HCT116 (cell line): ENCODE measurements at regions not wholly inside any gene's neighbourhood (a gene's known extent, or its start where the extent isn't known, plus 50 kb on each side); places are given as distances from the start of the nearest gene placed in this dataset.

Experiments
- ATAC-seq: fragments of 200-7000 bp; cut with Tn5 transposase; 2 replicates; pipeline ENCODE4 v1.9.1; 2020; ENCODE audit warnings: mild to moderate bottlenecking, moderate library complexity
- BruUV-seq: library from RNA; stranded (reverse); fragments of 400-500 nt; replicated peaks from 2 replicates; lab custom pipeline; 2021; lab: Mats Ljungman, UMichigan
- CTCF ChIA-PET: fragments of 300-600 bp; sonication (Branson Sonifier 250); formaldehyde crosslinking; loops from one replicate; lab custom pipeline; 2021; ENCODE audit warnings: antibody characterized with exemption; lab: Charles Lee
- POLR2A ChIA-PET: fragments of 300-600, 350-600 bp; sonication (Branson Sonifier 250); formaldehyde crosslinking; loops from one replicate; lab custom pipeline; 2021; ENCODE audit warnings: antibody characterized with exemption; lab: Charles Lee
- RAD21 ChIA-PET, 2 experiments: fragments of 300-600 bp; sonication (Branson Sonifier 250); formaldehyde crosslinking; loops; one replicate each; lab custom pipeline; 2023; ENCODE audit warnings: low total read pairs in 2 of 2; ENCODE audit not compliant: uncharacterized antibody in 2 of 2, unreplicated experiment in 2 of 2, low non-redundant PET in 1 of 2; lab: Charles Lee
- DNase-seq: peaks from one replicate; pipeline ENCODE4 v3.0.0-alpha.2; 2010; ENCODE audit warnings: low read depth, low spot score
- H2AFZ ChIP-seq: fragments of 200-600 bp; shearing (Covaris generic), sonication (generic); 2 replicates; pipeline ENCODE4 v1.6.1; 2017; ENCODE audit warnings: low read depth, mixed run types, mixed read lengths, antibody characterized with exemption, low read length; ENCODE audit not compliant: poor library complexity, severe bottlenecking
- H3K27ac ChIP-seq: 2 replicates; pipeline ENCODE4 v1.5.1; 2012; ENCODE audit warnings: low read depth, low read length
- H3K27me3 ChIP-seq: fragments of 200-600 bp; sonication (generic); 2 replicates; pipeline ENCODE4 v1.6.1; 2016; ENCODE audit warnings: mixed run types, low read length, mixed read lengths; ENCODE audit not compliant: insufficient read depth
- H3K36me3 ChIP-seq, 2 experiments: fragments of 200-500 bp in 1 of 2; fragments of 200-600 bp in 1 of 2; sonication (Bioruptor generic) in 1 of 2; sonication (generic) in 1 of 2; 2 replicates each; pipeline versions ENCODE4 v1.5.1 to v1.6.1; 2014 to 2016; ENCODE audit warnings: low read length in 2 of 2, inconsistent platforms in 1 of 2, mixed read lengths in 1 of 2, mixed run types in 1 of 2; ENCODE audit not compliant: insufficient read depth in 2 of 2, control insufficient read depth in 1 of 2
- H3K4me1 ChIP-seq, 2 experiments: fragments of 200-600 bp in 1 of 2; sonication (generic) in 1 of 2; 2 replicates each; pipeline versions ENCODE4 v1.5.1 to v1.6.1; 2012 to 2017; ENCODE audit warnings: low read length in 2 of 2, inconsistent platforms in 1 of 2, mild to moderate bottlenecking in 1 of 2, mixed read lengths in 1 of 2, mixed run types in 1 of 2, moderate library complexity in 1 of 2; ENCODE audit not compliant: insufficient read depth in 2 of 2, control insufficient read depth in 1 of 2
- H3K4me2 ChIP-seq: fragments of 200-600 bp; sonication (generic); 2 replicates; pipeline ENCODE4 v1.6.1; 2017; ENCODE audit warnings: mixed run types, low read length, mixed read lengths
- H3K4me3 ChIP-seq, 2 experiments: fragments of 200-600 bp in 1 of 2; sonication (generic) in 1 of 2; replicated peaks in 1 of 2; 2 replicates each; pipeline ENCODE4 v1.5.1; 2011 to 2016; ENCODE audit warnings: low read length in 2 of 2, control low read depth in 1 of 2, low read depth in 1 of 2, mild to moderate bottlenecking in 1 of 2, mixed read lengths in 1 of 2, mixed run types in 1 of 2
- H3K79me2 ChIP-seq: fragments of 200-600 bp; sonication (generic); 2 replicates; pipeline ENCODE4 v1.6.1; 2017; ENCODE audit warnings: mild to moderate bottlenecking, mixed run types, low read length, moderate library complexity, mixed read lengths; ENCODE audit not compliant: insufficient read depth
- H3K9ac ChIP-seq: fragments of 200-600 bp; sonication (generic); 2 replicates; pipeline ENCODE4 v1.6.1; 2016; ENCODE audit warnings: low read length, mixed read lengths
- H3K9me2 ChIP-seq: fragments of 200-600 bp; sonication (generic), shearing (Covaris generic); 2 replicates; pipeline ENCODE4 v1.6.1; 2017; ENCODE audit warnings: mixed run types, mild to moderate bottlenecking, moderate library complexity; ENCODE audit not compliant: insufficient read depth
- H3K9me3 ChIP-seq, 2 experiments: fragments of 200-500 bp in 1 of 2; fragments of 200-600 bp in 1 of 2; sonication (Bioruptor generic) in 1 of 2; sonication (generic) in 1 of 2; 2 replicates each; pipeline ENCODE4 v1.6.1; 2014 to 2017; ENCODE audit warnings: low read length in 2 of 2, mixed read lengths in 2 of 2, inconsistent platforms in 1 of 2, low read depth in 1 of 2, mild to moderate bottlenecking in 1 of 2, mixed run types in 1 of 2, moderate library complexity in 1 of 2; ENCODE audit not compliant: control insufficient read depth in 1 of 2, insufficient read depth in 1 of 2
- H4K20me1 ChIP-seq: fragments of 200-600 bp; sonication (generic), shearing (Covaris generic); 2 replicates; pipeline ENCODE4 v1.6.1; 2017; ENCODE audit warnings: mixed run types, mild to moderate bottlenecking, moderate library complexity; ENCODE audit not compliant: insufficient read depth
- ELF1 ChIP-seq: IDR thresholded peaks from 2 replicates; pipeline ENCODE4 v1.6.1; 2012; ENCODE audit warnings: low read depth, borderline replicate concordance
- EZH2phosphoT487 ChIP-seq: fragments of 200-600 bp; IDR thresholded peaks from 2 replicates; pipeline ENCODE4 v1.6.1; 2018; ENCODE audit warnings: antibody characterized with exemption, borderline replicate concordance
- JUND ChIP-seq: IDR thresholded peaks from 2 replicates; pipeline ENCODE4 v1.6.1; 2012
- SIN3A ChIP-seq: IDR thresholded peaks from 2 replicates; pipeline ENCODE4 v1.6.1; 2012; ENCODE audit warnings: low read depth
- SRF ChIP-seq: IDR thresholded peaks from 2 replicates; pipeline ENCODE4 v1.6.1; 2012; ENCODE audit warnings: low read depth
- ZNF274 ChIP-seq: fragments of 200-500 bp; sonication (Bioruptor generic); IDR thresholded peaks from 2 replicates; pipeline ENCODE4 v1.6.1; 2014; ENCODE audit warnings: mild to moderate bottlenecking, low read depth, low read length, inconsistent platforms
- intact Hi-C: fragments of 100-400 bp; cut with micrococcal nuclease; formaldehyde crosslinking; loops from 2 replicates; pipeline ENCODE4 v1.10.0; 2022
- TF ChIP-seq, protein P1 (sequence below): IDR thresholded peaks from 2 replicates; pipeline ENCODE4 v1.6.1; 2012
- TF ChIP-seq, protein P2 (sequence below): IDR thresholded peaks from 2 replicates; pipeline ENCODE4 v1.6.1; 2011; ENCODE audit warnings: mild to moderate bottlenecking, low read length, moderate library complexity; ENCODE audit not compliant: insufficient replicate concordance; ENCODE audit errors: extremely low read depth

DNA sequence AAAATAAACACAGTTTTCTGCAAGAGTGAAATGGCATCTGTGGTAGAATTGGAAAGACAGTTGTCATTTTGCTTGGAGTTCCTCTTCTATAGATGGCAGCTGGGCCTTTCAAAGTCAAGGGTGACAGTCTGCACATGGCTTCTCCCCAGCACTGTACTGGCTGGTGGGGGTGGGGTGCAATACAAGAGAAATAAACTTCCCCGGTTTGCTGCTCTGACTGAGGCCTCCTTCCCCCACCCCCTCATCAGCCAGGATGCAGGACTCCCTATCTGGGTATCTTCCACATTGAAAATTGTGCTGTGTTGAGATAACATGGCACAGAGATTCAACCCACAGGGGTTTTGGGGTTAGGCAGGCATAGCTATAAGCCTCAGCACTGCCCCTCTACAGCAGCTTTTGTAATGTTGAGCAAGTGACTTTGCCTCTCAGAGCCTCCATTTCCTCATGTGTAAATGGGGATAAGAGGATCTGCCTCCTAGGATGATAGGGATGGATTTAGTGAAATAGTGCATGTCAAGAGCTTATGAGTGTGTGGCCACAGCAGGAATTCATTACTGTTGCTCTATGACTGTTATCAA, 85.8 kb upstream of the WDR11 start:
- ChIA-PET POLR2A (no interaction called here), CTCF (interaction anchor here (0.7 kb wide), 1 partner anchor 58 kb away, joined by 3 read pairs; no protein-coding TSS in a partner anchor), RAD21 (no interaction called here)
- BruUV-seq = no TSS peak
- Histone ChIP-seq H4K20me1 (no peaks in the 10 kb centered on the region), H3K9me2 (no peaks in the 10 kb centered on the region), H2AFZ (no peak overlapping the region), H3K9ac (no peak overlapping the region), H3K79me2 (no peaks in the 10 kb centered on the region), H3K4me1 (no peaks in the 10 kb centered on the region), H3K36me3 (no peaks in the 10 kb centered on the region), H3K4me3 (no peak overlapping the region), H3K27me3 (peaks cover 21% of the 10 kb centered on the region), H3K27ac (no peak overlapping the region), H3K4me2 (no peak overlapping the region), H3K9me3 (no peaks in the 10 kb centered on the region)
- TF ChIP-seq SIN3A (no peak), ELF1 (no peak), ZNF274 (no peak), JUND (no peak), SRF (no peak), EZH2phosphoT487 (no peak)
- TF ChIP-seq, protein P1, sequence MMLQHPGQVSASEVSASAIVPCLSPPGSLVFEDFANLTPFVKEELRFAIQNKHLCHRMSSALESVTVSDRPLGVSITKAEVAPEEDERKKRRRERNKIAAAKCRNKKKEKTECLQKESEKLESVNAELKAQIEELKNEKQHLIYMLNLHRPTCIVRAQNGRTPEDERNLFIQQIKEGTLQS = no peak
- TF ChIP-seq, protein P2, sequence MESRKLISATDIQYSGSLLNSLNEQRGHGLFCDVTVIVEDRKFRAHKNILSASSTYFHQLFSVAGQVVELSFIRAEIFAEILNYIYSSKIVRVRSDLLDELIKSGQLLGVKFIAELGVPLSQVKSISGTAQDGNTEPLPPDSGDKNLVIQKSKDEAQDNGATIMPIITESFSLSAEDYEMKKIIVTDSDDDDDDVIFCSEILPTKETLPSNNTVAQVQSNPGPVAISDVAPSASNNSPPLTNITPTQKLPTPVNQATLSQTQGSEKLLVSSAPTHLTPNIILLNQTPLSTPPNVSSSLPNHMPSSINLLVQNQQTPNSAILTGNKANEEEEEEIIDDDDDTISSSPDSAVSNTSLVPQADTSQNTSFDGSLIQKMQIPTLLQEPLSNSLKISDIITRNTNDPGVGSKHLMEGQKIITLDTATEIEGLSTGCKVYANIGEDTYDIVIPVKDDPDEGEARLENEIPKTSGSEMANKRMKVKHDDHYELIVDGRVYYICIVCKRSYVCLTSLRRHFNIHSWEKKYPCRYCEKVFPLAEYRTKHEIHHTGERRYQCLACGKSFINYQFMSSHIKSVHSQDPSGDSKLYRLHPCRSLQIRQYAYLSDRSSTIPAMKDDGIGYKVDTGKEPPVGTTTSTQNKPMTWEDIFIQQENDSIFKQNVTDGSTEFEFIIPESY = no peak
- intact Hi-C loops = no loop called here
- no peak for ATAC-seq
- no peak for DNase-seq
